ENCODE measurements at regions not wholly inside any gene's neighbourhood (a gene's known extent, or its start where the extent isn't known, plus 50 kb on each side); places are given as distances from the start of the nearest gene placed in this dataset.

- TF ChIP-seq REST (IDR thresholded peaks at IDR 0.05) (no peak), NR2F2 (IDR thresholded peaks at IDR 0.05) (no peak)
These were observed 161.5 kb upstream of the LRRC7 start (continued) for GRCh38 chr1:69406244-69406643.

- WGBS = 89% methylated on average over 3 of the region's 3 CpGs
- Histone ChIP-seq H3K9ac (ENCODE audit: low read depth in 1 of 2, low read length in 2 of 2) (no peak overlapping the region), H3K27ac (ENCODE audit: low read depth in 1 of 2, low read length in 2 of 2) (no peak overlapping the region), H3K9me3 (ENCODE audit: control insufficient read depth in 4 of 4, low read length in 3 of 4) (no peaks in the 10 kb centered on the region), H3K4me1 (ENCODE audit: control insufficient read depth in 4 of 4, insufficient read depth in 4 of 4, low read length in 3 of 4) (no peaks in the 10 kb centered on the region), H3K4me3 (ENCODE audit: low read depth in 1 of 3, low read length in 3 of 3) (no peak overlapping the region), H3K27me3 (ENCODE audit: control insufficient read depth in 4 of 4, insufficient read depth in 4 of 4, low read length in 3 of 4) (no peaks in the 10 kb centered on the region), H3K36me3 (ENCODE audit: control insufficient read depth in 4 of 4, insufficient read depth in 3 of 4, low read depth in 1 of 4, low read length in 3 of 4) (no peaks in the 10 kb centered on the region)
- TF ChIP-seq REST (IDR thresholded peaks at IDR 0.05) = no peak
- no peak for TF ChIP-seq RAD21 (IDR thresholded peaks at IDR 0.05)
- no peak for TF ChIP-seq ATF3 (IDR thresholded peaks at IDR 0.05)
- TF ChIP-seq ZBTB33 (IDR thresholded peaks at IDR 0.05) = no peak
- TF ChIP-seq CTCF (IDR thresholded peaks at IDR 0.05; ENCODE audit: low read depth, low read length, missing input control) = no peak
- no peak for TF ChIP-seq TAF1 (conservative IDR thresholded peaks at IDR 0.05)
- TF ChIP-seq JUND (IDR thresholded peaks at IDR 0.05) = no peak
- no peak for TF ChIP-seq YY1 (IDR thresholded peaks at IDR 0.05)
- no peak for TF ChIP-seq HNF4G (IDR thresholded peaks at IDR 0.05)
- TF ChIP-seq FOXA1 (IDR thresholded peaks at IDR 0.05) = no peak
- no peak for DNase-seq (ENCODE audit: low spot score)
These were observed 157.8 kb upstream of the LRRC7 start for GRCh38 chr1:69409731-69410456.
